Germinal center (tissue), 1 donor: ENCODE measurements at regions not wholly inside any gene's neighbourhood (a gene's known extent, or its start where the extent isn't known, plus 50 kb on each side); places are given as distances from the start of the nearest gene placed in this dataset.
A peak's percentile ranks its signal among the peaks of the same experiment; 100 is the strongest.
"Not testable (repeated sequence)": the region's sequence is repeated elsewhere in the genome, so short reads cannot be mapped to it uniquely, and the experiment has no call there.

Experiments used
- DNase-seq: peaks from one replicate; pipeline ENCODE4 v3.0.0; 2012; ENCODE audit warnings: mixed read lengths, low spot score

DNA sequence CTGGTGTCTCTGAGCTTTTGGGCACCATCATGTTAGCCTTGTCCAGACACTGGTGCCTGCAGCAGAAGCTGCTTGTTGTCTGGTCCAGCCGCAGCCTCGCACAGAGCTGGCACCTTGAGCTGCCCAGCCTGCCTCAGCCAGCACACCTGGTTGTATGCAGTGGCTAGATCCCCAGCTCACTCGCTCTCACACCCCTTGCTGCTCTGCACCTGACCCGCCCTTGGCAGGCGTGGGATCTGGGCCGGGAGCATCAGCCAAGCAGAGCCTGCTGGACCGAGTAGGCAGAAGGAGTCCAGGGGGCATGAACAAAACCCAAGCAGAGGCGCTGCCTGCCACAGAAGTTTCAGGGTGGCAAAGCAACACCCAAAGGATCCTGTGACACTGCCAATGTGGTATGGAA, 79.7 kb upstream of the ITGB1 start:
- DNase-seq, result no peak

DNA sequence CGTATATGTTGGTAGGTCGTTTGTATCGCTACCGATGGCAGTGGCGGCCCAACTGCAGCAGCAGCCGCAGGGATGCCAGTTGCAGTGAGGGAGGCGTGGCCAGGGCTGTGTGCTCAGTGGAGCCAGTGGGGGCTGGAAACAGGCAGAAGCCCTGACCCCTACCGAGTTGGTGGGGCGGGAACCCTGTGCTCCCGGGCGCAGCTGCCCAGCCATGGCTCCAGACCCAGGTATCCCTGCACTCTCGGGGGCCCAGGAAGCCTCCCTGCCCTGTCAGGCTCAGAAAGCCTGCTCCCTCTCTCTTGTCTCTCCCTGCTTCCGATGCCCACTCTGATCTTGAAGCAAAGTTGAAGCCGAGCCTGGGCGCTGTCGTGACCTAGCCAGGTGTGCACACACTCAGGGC, 78.6 kb upstream of the ITGB1 start:
- no peak for DNase-seq

DNA sequence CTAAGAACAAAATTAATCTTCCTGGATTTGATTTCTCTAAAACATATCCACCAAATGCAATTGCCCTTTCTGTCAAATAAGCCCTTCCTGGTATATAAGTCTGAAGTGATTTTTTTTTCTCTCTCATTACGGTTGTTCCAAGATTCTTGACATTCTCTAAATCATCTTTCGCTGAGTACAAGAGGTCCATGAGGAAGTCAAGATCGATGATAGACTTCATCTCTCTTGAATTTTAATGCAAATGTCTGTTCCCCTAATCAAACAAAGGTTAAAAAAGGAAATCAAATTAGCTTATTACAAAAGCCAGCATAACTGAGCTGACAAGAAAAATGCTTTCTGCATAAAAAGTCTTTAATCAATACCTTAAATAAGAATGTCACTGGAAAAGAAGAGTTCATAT, 77.4 kb upstream of the ITGB1 start:
- no peak for DNase-seq

DNA sequence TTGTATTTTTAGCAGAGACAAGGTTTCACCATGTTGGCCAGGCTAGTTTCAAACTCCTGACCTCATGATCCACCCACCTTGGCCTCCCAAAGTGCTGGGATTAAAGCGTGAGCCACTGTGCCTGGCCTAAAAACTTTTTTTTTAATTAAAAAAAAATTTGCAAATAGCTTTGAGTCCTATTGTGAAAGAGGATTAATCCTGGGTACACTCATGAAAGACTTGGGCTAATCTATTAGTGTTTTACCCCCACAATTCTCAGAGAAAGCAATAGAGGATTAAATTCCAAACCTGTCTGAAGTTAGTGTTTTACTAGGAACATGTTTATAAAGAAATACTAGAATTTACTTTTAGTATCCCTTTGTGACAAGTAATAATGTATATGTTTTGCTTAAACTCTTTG, 76.9 kb upstream of the ITGB1 start:
- DNase-seq, result no peak

DNA sequence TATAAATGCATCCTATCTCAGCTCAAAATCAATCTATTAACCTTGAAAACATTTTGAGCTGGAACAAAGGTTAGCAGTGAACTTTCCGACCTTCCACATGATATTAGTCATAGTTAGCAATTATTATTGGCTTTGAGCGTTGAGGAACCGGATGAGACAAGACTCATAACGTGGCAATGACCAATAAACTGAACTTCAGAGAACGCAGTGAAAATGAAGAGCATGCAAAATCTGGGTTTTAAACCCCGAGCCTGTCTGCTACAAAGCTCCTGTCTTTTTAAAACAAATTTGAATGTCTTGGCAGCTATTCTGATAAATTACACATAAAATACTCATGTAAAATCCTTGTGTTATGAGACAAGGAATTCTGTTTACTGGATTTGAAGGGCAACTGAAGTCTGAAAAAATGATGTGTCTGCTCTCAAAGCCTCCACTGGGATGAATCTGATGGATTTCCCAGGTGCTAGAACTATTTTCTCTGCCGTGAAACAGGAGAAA, 74.7 kb upstream of the ITGB1 start:
- no peak for DNase-seq

DNA sequence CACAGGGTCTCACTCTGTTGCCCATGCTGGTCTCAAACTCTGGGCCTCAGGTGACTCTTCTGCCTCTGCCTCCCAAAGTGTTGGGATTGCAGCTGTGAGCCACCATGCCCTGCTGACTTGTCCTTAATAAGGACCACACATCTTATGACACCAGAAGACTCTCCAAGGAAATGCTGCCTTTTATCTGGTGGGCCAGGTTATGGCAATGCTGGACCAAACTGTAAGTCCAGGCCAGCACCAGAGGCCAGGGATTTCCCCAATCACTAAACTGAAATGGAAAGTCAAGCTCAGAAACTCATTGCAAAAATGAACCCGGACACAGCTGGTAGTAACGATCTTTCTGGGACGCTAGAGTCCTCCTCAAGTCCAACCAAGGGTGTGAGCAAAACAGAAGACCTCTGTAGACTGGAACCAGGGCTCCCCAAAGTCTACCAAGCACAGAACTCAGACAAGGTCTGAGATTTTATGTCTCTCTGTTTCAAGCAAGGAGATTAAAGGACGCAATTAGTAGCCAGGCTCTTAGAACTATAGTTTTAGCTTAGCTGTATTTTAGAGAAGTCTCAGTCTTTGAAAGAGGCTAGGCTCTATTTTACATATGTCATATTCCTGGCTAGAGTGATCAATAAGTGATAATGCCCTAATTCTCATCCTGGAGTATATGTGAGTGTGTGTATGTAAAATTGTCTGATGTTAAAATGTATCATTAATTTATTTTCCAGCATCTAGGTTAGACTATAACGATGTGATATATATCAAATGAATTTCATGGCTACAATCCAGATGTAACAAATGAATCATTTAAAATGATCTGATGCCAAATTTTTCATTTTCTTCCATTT, 74.0 kb upstream of the ITGB1 start:
- DNase-seq, result no peak

DNA sequence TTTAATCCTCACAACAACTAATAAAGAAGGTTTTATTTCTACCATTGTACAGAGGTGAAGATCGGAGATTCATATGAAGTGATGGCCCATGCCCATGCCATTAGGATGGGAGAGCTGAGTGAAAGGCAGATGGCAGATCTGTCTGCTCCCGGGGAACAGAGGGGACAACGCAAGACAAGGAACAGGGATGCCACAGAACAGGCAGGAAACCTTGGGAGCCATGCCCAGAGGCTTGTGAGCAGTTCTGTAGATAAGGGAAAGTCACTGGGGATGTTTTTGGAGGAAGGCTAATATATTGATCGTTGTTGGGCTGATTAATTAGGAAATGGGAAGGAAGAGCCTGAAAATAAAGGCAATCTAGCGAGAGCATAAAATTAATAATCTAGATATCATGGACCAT, 73.1 kb upstream of the ITGB1 start:
- DNase-seq, result no peak

DNA sequence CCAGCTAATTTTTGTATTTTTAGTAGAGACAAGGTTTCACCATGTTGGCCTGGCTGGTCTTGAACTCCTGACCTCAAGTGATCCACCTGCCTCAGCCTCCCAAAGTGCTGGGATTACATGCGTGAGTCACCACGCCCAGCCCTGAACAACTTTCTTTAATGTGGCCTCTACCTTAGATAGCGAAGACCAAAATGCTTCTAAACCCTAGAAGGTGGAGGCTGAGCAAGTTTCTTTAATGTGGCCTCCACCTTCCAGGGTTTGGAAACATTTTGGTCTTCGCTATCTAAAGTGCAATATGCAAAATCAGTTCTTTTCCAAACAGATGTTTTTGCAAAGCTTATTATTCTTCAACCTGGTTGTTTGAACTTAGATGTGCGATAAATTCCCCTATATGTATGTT, 70.5 kb upstream of the ITGB1 start:
- not testable (repeated sequence) for DNase-seq

DNA sequence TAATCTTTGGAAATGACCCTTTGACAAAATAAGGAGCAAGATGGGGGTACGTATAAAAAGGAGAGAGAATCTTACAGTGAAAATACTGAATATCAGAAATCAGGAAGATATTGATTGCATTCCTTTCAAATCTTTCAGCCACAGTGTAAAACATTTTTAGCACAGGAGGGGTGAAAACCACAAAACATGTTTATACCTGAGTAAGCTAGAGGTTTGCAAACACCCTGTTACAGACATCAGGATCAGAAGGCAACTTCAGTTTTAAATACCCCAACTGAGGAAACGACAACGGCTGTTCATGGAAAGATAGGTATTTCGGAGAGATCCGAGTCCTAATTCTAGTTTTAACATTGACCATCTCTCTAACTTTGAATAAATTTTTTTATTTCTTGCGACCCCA, 69.1 kb upstream of the ITGB1 start:
- DNase-seq, result no peak

DNA sequence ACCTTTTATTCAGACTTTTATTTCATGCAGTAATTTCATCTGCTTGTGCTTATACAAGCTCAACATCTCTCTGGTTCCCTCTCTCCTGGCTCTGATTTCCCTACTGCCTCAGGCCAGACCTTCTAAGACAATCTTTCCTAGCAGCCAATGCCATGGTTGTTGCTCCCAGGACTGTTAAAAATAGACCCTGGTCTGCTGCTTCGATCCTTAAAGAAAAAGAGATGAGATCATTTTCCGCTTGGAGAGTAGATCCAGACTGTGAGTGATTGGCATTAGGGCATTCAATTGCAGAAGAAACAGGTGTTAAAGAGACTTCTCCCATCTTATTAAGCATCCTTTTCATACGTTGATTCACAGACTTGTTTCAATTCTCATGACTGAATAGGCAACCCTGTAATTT, 68.4 kb upstream of the ITGB1 start:
- DNase-seq, result no peak

DNA sequence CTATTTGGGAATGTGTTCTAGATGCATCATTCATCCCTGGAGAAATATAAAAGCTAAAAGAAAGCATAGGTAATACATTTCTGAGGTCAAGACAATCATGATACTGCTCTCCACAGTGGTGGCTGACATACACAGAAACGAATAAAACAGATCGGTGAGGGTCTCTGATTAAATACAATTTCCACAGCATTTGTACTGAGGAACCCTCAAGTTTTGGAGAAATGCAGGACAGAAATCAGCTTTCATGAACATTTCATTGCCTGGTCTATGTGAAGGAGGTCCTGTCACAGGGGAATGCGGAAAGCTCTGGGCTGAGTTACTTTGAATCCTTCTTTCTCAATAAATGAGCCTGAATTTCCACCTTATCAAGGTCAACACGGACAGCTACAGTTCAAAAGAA, 67.9 kb upstream of the ITGB1 start:
- DNase-seq, result no peak

DNA sequence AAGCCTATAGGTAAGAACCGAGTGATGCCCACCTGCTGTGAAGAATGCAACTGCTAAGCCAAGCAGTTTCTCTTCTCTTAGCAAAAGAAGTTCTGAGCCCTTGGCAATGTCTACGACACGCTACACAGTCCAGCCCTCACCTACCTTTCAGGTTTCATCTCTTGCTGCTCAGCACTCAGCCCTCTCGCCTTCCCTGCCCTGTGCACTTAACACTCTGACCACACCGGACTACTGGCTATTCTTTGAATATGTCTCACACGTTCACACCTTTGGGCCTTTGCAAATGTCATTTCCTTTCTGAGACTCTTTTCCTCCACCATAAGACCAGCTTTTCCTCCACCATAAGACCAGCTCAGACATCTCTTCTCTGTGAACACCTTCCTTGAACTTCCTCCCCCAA, 67.0 kb upstream of the ITGB1 start:
- DNase-seq, result no peak

DNA sequence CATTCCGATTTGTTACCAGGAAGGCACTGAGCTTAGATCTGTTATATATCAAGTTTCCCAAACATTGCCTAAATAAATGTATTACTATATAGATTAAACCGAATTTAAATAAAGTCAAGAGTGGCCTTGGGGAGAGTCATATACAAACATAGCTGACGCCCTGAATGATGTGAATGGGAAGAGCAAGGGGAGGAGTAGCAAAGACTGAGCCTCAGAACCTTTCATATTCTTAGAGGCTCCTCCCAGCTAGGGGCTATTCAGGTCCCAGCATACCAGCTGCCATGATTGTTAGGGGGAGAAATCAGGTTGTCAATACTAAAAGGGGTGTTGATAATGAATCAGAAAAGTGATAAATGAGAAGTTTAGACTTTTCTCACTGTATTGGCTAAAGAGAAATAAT, 64.7 kb upstream of the ITGB1 start:
- DNase-seq, result no peak

DNA sequence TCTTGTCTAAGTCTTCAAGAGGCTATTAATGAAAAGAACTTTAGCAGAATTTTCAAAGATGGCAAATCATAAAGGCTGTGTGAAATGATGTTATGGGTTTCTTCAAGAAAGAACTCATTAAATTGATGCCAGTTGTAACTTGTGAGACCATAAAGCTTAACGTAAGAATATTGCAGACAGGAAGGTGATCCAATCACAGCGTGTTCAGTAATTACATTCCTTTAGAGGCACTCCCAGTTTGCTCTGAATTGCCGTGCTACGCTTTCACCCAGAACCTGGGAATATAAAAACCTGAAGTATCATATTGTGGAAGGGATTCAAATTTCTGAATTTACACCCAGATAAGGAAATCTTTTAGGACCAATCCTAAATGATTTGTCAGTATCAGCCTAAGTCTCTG, 64.1 kb upstream of the ITGB1 start:
- DNase-seq, result no peak

DNA sequence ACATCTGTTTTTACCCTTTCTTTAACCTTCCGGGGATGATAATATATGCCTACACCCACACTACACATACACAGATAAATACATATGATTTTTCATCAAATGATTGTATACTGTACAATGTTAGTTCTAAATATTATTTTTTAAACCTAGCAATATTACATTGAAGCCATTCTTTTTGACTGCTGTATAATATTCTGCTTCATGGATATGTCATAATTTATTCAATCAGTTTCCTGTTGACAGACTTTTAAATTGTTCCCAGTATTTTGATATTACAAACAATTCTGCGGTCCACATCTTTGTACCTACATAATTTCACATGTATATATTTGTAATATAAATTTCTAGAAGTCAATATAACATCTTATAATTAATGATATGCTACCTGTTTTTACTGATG, 59.0 kb upstream of the ITGB1 start:
- DNase-seq, result no peak

DNA sequence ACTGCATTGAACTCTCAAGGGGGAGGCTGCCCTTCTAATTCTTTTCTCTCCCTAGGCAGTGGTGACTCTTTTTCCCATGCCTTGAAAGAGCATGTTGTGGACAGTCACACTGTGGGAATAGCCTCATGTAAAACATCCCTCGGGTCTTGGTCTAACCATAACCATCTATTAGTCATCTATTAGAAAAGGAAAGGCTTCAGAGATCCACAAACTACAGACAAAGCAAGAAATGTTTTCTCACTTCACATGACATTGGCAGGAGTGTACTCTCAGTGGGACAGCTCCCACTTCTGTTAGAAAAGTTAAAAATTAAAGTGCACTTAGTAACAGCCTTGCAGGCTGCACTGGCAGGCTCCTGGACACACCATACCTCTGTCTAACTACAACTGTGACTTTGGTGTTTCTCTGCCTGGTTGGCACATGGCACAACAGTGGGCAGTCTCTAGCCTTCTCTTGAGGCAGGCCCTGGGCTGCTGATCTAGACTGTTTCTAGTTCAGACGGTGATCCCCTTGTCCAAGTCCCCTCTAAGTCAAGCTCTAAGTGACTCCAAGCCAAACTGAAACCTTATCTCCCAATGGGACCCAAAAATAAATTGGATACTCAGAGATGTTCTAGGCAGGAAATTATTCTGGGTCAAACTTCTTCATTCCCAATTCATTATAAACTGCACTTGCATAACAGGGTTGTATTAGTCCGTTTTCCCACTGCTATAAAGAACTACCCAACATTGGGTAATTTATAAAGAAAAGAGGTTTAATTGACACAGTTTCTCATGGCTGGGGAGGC, 57.9 kb upstream of the ITGB1 start:
- DNase-seq, result no peak

DNA sequence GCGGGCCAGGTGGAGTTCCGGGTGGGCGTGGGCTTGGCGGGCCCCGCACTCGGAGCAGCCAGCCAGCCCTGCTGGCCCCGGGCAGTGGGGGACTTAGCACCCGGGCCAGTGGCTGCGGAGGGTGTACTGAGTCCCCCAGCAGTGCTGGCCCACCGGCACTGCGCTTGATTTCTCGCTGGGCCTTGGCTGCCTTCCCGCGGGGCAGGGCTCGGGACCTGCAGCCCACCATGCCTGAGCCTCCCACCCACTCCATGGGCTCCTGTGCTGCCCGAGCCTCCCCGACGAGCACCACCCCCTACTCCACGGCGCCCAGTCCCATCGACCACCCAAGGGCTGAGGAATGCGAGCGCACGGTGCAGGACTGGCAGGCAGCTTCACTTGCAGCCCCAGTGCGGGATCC, 55.3 kb upstream of the ITGB1 start:
- not testable (repeated sequence) for DNase-seq

DNA sequence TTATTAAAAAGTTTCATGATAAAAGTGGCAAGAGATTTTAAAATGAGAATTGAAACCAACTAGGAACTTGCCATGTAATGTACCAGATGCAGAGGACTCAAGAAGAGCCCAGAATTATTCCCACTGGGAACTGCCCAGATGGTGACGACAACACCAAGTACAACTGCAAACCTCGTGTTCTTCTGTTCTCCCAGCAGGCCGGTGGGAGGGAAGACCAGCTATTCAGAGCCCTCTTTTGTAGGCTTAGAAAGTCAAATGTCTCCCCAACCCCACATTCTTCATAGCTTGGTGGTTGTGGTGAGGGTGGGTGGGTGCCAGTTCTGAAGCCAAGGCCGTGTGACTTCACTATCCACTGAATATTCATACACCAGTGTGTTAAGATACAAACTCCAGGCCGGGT, 54.3 kb upstream of the ITGB1 start:
- no peak for DNase-seq

DNA sequence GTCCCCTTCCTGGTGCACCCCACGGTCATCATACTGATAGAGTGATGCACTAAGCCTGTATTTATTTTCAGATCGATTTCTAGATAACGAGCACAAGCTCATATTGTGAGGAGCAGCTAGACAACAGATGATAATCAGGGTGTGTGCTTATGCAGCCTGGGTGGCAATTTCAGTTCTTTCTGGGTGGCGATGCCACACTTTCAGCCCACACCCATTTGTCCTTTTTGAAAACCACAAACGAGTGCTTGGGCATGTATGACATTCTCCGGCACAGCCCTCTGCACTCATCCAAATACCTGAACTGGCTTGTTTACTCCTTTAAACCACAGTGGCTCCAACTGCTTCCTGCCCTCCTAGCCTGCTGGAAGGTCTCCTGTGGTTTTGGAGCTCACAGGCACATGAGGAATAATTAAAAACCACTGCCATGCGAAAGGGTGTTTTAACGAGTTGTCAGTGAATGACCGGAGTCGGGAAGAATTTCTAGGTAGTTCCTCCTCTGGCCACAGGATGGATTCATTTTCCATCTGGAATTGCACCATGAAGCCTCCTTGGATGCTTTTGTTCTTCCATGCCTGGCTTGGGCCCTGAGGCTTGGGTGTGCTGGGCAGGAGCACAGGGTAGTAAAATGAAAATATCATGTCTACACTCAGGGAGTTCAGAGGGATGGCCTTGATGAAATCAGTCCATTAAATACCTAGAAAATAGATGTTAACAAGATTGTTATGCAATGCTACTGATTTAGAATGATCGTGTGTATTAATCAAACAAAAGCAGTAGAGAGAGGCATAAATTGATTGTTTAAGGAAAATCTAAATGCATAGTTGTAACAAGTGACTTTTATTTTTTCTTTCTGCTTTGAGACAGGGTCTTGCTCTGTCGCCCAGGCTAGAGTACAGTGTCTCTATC, 52.4 kb upstream of the ITGB1 start:
- no peak for DNase-seq

DNA sequence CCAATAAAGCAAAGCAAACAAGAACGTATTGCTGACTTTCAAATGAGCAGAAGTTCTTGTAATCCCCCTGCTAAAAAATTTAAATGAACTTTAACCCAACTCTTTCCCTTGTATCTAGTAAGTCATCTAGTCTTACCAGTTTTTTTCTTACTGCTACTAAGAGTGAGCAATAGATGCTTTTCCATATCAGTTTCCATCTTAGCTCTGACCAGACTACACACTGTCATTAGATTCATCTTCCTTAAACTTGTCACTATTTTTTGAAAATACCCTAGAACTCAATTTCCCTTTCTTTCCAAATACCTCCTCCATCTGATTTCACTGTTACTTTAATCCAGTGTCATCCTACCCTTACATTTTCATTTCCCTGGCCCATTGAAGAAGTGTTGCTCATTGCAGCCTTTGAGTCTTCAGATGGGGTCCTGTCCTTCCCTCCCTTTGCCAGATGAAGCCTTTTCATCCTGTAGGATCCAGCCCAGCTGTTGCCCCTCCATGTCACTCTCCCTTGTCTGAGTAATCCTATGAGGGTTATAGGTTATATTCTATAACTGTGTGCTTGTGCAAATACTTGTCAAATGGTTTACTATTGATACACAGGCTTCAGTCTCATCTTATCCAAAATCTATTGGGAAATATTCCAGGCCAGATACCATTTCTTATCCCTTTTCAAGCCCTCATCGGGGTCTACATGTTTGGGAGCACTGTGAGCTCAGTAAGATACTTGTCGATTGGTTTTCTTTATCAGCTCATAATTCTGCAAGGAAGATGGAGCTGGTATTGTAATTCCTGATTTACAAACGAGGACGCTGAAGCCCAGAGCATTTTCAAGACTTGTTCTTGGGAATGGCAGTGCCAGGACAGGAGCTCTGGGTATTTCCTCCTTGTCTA, 51.5 kb upstream of the ITGB1 start:
- no peak for DNase-seq

DNA sequence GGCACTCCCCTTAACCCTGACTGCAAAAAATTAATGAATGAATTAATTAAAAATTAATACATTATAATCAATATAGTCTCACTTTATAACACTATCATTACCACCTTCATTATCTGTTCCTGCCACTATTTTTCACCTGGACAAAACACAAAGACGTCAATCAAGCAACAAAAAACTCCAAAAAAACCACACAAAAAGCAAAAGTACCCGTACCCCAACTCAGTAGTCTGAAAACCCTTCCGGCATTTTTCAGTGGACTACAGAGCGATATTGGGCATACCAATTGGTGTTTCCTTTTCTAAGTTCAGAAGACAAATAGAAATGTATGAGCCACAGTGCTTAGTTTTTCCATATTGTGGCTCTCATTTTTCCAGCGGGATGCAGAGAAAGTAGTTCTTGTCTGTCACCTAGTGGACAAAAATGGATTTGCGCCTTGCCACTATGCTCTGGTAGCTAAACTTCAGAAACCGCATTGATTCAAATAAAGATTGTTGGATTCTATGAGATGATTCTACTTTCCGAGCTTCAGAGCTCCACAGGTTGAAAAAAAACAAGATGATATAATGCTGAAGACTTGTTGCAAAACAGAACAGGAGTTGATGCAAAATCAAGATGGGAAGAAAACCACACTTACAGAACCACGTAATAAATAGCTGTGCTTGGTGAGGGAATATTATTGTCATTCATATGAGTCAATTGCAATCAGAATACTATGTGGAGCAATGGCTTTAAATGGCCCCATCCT, 50.6 kb upstream of the ITGB1 start:
- peak; percentile 56 for DNase-seq
